Inflammatory macrophage treated with lipopolysaccharide for 4 hours (primary cell): ENCODE measurements at regions not wholly inside any gene's neighbourhood (a gene's known extent, or its start where the extent isn't known, plus 50 kb on each side); places are given as distances from the start of the nearest gene placed in this dataset.

Source experiments
- DNase-seq: peaks from one replicate; pipeline ENCODE4 v3.0.0-alpha.2; 2020

DNA sequence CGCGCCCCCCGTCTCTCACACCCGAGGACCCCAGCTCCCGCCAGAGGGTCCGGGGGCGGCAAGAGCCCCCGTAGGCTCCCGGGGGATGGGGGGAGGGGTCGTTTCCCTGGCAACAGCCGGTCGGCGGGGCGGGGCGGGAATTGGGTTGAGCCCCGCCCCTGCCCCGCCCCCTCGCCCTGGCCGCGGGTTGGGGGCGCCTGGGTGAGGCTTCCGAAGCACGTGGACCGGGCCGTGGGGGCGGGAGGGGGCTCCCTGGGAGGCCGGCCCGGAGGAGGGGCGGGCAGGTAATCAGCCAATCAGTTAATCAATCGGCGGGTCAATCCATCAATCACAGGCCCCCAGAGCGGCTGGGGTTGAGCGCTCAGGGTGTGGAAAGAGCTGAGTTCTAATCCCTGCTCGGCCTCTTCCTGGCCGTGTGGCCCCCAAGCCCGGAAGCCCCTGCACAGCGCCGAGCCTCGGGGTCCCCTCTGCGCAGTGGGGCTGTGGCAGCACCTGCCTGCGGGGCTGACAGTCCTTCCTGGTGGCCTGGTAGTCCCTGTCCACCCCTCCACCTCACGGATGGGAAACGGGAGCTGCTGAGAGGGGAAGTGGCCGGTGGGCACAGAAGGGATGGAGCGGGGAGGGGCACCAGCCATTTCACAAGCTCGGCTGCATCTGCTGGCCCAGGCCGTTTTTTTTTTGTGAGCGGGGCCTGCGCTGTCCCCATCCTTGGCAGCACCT is 174.2 kb upstream of the IER5L start:
- DNase-seq, result no peak

DNA sequence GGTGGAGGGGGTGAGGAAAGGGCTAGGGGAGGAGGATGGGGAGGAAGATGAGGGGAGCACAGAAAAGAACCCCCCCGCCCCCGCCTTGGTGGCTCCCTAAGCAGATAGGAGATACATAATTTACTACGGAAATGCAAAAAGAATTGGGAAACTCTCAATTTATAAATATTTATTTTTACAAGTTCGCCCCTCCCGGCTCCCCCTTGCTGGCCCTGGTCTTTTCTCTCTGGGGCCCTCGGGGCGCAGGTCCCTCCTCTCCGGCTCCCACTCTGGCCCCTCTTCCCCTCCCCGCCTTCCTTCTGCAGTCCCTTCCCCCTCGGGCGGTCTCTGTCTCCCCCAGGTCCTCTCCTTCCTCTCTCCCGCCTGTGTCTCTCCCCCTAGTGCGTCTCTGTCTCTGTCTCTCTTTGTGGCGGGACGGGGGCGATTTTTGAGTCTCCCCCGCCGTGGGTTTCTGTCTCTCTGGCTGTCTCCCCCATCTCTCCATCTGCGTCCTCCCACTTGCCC is 173.6 kb upstream of the IER5L start:
- DNase-seq, result no peak

DNA sequence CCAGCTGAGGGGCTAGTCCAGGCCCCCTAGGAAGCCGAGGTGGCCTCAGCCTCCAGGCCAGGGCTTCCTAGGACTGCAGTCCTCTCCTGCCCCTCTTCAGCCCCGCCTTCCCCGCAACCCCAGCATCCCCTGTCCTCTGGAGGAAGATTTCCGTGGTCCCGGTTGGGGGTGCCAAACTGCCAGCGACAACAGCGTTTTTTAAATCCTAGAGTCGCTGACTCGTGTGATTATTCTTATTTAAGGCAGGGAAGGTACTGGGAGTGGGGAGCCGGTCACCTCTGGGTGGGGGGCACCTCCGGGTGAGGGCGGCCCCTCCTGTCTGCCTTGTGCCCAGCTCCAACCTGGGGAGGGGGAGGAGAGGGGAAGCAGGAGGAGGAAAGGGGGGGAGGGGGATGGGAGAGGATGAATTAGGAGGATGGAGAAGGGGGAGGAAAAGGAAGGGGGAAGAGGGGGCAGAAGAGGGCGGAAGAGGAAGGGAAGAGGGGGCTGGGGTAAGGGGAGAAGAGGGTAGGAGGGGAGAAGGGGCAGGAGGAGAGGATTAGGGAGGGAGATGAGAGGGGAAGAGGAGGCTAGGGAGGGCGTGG is 173.1 kb upstream of the IER5L start:
- DNase-seq, result no peak

DNA sequence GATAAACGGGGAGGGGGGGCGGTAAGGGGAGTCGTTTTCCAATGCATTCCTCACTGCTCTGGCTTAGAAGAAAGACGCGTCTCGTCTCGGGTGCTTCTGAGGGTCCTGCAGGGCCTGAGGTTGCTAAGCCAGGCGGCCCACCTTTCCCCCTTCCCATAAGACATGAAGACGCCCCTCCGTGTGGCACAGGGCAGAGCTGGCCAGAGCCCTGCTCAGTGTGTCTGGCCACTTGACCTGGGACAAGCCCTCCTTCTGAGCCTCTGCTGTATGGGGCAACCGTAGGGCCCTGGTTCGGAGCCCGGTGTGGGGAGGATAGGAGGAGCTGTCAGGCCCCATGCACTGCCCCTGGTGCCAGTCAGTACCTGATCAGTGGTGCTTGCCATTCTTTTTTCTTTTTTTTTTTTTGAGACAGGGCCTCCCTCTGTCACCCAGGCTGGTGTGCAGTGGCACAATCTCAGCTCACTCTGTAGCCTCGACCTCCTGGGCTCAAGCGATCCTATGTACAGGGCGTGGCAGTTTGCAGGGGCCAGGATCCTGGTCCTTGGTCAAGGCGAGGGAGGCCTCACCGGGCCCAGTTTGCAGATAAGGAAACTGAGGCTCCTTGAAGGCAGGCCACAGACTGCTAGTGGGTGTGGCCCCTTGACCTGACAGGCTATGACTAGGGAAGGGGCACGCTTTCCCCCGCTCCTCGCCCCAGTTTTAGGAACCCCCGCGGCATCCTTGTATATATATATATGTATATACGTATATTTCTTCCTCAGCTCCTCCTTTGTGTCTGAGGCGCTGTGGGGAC is 172.3 kb upstream of the IER5L start:
- DNase-seq, result no peak

DNA sequence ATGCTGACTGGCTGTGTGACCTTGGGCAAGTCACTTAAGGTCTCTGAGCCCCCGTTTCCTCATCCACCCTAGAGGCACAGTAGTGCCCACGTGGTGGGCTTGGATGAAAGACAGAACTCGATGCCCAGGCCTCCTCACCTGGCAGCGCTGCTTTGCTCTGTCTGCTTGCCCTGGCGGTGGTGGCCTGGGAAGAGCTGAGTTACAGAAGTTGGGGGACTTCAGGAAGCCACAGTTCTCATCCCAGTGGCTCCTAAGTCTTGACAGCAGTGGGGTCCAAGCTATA is 171.5 kb upstream of the IER5L start:
- no peak for DNase-seq

DNA sequence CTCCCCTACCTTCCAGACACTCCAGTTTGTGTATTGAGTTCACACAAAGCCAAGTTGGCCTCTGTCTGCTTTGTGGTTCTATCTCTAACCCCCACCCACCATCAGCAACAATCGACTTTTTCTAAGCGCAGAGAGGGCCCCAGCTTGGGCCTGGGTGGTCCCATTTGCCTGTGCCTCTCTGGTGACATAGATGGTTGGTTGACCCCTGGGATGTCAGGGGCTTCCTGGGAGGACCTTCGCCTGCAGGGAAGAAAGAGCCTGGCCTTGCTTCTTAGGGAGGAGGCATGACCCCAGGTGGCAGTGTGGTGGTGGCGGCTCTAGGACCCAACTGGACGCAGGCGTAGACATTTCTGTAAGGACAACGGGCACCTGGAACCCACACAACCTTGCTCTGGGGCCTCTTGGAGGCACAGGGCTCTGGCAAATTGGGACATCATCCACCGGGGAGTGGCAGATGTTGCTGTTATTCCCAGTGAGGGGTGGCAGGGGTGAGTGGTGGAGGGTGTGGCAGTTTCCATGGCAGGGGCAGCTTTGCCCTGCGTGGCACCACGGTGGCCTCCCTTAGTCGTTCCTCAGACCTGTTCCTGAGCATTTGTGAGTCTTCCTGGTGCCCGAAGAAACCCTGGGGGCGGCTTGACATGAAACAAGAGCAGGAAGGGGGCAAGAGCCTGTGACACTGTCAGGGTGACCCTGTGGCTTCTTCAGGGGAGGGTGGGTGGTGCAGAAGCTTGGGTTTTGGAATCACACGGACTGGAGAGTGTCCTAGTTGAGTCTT is 171.0 kb upstream of the IER5L start:
- DNase-seq, result no peak

DNA sequence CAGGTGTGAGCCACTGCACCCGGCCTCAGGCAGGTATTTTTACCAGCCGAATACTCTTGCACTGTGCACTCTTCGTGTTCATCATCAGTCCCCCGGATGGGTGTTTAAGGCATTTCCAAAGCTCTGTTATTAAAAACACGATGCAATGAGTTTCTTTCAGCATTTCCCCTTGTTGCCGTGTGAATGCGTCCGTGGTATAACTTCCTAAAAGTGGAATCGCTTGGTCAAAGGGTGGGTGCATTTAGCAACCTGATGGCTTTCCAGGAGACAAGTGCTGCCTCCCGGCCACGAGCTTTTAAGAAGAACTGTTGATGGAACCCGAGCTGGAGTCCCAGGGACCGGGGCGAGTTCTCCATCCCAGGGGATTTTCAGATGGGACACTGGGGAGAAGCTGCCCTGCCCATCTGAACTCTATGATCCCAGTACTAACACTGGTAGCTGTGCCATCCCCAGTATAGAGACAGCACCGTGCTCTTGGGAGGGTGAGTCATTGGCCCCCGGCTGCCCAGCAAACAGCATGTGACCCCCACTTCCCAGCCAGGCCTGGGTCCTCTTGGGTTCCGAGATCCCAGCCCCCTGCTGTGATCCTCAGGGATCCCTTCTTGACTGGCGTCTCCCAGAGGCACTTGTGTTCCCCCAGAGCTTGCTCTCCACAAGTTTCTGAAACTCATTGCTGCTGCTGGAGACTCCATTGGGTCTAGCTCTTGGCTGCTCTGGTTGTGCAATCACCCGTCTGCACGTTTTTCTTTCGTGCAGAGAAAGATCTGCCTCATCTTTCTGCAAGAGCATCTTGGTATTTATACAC is 169.5 kb upstream of the IER5L start:
- DNase-seq, result peak; percentile 76

DNA sequence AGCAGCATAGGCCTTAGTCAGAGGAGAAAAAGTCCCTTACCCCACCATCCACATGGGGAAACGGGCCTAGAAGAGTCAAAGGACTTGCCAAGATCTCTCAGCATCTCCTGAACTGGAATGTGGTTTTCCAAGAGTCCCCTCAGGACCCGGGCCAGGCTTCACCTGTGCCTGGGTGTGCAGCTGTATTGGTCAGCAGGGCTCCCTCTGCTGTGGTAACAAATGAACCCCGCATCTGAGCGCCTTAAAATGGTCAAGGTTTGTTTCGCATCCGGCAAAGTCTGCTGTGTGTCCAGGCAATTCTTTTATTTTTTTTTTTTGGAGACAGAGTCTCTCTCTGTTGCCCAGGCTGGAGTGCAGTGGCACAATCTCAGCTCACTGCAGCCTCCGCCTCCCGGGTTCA is 168.0 kb upstream of the IER5L start:
- DNase-seq, result peak; percentile 6

DNA sequence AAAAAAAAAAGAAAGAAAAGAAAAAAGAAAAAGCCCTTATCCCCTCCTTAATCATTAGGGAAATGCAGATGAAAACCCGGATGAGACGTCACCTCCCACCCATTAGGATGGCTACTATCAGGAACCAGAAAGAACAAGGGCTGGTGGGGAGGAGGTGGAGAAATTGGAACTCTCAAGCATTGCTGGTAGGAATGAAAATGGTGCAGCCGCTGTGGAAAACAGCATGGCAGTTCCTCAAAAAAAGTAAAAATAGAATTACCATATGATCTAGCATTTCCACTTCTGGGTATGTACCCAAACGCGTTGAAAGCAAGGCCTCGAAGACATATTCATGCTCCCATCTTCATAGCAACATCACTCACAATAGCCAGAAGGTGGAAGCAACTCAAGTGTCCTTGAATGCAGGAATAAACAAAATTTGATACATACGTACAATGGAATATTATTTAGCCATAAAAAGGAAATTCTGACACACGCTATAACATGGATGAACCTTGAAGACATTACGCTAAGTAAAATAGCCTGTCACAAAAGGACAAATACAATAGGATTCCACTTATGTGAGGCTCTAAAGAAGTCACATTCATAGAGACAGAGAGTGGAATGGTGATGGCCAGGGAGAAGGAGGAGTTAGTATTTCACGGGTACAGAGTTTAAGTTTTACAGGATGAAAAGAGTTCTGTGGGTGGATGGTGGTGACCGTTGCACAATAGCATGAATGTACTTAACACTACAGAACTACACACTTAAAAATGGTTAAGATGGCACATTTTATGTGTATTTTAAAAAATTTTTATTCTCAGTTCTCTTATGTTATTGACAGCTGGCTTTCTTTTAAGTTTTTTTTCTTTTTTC is 166.8 kb upstream of the IER5L start:
- DNase-seq, result peak; percentile 74

DNA sequence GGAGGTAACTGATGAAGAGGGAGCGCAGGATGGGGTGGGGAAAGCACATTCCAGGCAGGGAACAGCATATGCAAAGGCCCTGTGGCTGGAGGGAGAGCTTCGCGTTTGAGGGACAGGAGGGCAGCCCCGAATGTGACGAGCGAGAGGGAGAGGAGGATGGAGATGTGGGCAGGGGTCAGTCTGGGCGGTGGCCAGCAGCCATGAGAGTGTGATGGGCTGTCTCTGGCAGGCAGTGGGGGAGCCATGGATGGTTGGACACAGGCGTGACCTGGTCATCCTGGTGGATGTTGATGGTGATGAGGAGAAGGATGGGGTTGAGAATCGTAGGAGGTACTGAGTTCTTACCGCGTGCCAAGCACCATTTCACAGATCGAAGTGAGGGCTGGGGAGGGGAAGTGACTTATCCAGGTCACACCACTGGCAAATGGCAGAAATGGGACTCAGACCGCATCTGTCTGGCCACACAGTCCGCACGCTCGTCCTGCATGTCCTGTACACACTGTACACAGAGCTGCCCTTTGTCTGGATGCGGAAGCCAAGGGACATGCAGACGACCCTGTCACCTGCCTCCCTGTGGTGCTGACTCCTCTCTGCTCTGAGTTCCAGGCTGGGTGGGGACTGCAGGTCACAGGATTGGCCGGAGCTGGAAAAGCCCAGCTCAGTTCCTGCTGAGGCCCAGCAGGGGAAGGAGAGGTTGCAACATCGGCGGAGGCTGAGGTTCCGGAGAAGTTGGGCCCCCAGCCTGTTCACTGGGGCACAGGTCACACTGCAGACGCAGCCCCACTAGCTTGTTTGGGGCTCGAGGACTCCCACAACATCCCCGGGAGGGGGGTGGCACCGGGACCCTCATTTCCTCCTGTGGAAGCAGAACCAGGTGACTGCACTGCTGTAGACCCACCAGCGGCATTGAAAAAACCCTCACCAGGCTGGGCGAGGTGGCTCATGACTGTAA is 165.6 kb upstream of the IER5L start:
- peak; percentile 95 for DNase-seq

DNA sequence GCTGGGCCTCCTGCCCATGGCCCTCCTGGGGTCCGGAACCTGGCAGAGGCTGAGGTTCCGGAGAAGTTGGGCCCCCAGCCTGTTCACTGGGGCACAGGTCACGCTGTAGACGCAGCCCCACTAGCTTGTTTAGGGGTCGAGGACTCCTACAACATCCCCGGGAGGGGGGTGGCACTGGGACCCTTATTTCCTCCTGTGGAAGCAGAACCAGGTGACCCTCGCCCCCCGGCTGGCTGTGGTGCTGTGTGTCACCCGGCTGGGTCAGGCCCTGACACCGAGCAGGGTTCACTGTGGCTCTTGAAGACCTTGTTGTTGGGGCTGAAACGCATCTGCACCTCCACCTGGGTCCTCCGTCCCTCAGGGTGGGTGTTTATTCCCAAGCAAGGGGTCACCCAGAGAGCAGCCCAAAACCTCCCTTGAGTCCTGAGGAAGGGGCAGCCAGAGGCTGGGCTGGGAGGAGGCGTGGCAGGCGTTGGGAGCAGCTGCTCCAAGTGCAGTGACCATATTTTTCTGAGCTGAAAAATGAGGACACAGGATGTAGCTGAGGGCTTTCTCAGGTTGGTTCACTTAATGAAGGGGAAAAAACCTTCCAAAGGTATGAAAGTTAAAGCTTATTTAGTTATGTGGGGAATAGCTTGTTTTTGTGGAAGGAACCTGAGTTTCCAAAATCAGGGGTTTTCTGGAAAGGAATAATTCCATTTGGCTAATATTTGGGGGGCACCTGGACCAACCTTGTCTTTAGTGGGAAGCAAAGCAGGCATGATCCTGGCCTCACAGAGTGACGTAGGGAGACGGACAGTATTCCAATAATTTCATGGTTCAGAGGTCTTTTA is 164.7 kb upstream of the IER5L start:
- no peak for DNase-seq

DNA sequence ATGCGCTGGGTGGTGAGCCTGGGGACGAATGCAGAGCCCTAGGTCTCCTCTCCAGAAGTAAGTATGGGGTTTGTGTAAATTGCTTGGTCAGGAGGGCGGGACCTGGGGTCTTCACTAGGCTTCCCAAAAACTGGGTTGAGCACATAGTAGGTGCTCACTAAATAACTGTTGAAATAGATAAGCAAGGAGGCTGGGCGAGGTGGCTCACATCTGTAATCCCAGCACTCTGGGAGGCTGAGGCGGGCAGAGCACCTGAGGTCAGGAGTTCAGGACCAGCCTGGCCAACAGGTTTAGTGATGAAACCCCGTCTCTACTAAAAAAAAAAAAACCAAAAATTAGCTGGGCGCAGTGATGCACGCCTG is 163.9 kb upstream of the IER5L start:
- DNase-seq, result no peak

DNA sequence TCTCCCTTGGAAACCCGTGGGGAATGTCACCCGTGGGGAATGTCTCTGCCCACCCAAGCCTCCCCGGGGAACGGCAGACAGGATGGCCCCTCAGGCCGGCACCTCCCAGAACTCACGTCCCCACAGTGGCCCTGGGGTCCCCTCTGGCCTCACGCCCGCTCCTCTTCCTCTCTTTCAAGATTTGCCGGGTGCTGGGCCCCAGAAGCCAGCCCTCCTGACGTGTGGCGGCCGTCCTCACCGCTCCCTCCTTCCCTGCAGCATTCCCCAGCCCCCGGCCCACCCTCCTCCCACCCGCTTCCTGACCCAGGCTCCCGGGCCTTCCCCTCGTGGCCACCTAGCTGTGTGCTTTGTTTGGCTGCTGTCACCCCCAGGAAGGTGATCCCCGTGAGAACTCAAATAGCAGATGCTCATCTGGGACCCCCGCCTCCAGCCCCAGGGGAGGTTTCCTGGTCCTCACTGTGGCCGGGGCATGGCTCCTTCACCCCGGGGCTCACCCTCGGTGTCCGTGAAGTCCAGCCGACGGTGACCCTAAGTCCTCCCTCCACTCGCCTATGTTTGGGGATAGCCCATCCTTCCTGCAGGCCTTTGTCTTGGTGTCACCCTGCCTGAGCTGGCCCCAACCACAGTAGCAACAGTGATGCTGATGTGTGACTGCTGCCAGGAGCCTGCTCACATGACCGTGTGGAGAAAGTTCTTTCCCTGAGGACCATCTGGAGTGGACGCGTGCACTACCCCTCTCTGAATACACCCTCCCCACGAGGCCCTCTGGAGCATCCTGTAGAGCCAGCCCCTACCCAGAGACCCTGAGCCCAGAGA is 163.3 kb upstream of the IER5L start:
- no peak for DNase-seq

DNA sequence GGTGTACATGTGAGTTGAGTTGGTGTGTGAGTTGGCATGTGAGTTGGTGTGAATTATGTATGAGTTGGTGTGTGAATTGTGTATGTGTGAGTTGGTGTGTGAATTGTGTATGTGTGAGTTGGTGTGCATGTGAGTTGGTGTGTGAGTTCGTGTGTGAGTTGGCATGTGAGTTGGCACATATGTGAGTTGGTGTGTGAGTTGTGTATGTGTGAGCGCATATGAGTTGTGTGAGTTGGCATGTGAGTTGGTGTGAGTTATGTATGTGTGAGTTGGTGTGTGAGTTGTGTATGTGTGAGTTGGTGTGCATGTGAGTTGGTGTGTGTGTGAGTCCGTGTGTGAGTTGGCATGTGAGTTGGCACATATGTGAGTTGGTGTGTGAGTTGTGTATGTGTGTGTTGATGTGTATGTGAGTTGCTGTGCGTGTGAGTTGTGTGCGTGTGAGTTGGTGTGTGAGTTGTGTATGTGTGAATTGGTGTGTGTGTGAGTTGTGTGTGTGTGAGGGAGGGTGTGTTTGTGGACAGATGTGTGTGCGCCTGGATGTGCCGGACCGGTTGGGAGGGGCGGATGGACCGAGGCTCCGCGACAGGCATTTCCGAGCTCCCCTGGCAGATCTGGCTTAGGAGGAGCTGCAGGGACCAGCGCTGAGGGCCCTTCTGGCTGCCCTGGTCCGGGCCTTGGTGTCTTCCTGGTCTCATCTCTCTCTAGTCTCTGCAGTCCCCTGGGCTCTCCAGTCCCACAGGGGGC is 162.5 kb upstream of the IER5L start:
- peak; percentile 9 for DNase-seq

DNA sequence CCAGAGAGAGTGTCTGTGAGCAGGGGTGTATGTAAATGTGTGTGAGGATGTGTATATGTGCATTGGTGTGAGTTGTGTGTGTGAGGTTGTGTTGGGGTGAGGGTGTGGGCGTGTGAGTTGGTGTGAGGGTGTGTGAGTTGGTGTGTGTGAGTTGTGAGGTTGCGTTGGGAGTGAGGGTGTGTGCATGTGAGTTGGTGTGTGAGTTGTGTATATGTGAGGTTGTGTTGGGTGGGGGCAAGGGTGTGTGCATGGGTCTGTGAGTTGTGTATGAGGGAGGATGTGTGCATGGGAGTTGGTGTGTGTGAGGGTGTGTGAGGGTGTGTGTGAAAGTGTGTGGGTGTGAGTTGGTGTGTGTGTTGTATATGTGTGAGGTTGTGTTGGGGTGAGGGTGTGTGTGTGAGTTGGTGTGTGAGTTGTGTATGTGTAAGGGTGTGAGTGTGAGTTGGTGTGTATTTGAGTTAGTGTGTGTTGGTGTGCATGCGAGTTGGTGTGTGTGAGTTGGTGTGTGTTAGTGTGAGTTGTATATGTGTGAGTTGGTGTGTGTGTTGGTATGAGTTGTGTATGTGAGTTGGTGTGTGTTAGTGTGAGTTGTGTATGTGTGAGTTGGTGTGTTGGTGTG is 161.6 kb upstream of the IER5L start:
- no peak for DNase-seq

DNA sequence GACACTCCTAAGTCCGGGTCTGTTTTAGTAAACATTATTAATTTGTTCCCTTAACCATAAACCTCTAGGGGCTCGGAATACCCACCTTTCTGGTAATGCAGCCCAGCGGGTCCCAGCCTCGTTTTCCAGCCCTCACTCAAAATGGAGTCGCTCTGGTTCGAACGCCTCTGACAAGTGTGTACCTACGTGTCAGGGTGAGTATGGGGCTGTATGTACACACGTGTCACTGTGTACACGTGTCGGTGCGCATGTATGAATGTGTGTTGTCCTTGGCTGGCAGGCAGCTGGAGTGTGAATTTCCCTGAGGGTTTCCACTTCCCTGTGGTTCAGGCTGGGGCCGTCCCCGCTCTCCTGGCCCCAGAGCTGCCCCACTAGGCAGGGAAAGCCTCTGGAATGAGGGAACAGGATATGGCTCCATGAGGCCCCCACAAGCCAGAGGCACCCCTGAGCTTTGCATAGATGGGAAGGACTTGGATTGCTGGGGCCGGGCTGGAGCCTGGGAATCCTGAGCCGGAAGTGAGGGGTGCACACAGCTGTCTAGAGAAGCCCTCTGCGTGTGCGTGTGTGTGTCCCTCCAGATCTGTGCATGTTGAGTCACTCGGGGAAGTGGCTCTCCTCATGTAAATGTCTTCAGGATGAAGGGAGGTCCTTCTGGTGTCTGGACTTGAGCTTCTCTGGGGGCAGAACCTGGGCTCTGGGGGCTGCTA is 160.8 kb upstream of the IER5L start:
- peak; percentile 63 for DNase-seq
